HG03571 (cell line): ENCODE measurements at regions not wholly inside any gene's neighbourhood (a gene's known extent, or its start where the extent isn't known, plus 50 kb on each side); places are given as distances from the start of the nearest gene placed in this dataset.
A peak's percentile ranks its signal among the peaks of the same experiment; 100 is the strongest.

Experiments used
- ATAC-seq: cut with Tn5 transposase; IDR thresholded peaks from one replicate; pipeline ENCODE4 v1.9.1; 2021; ENCODE audit not compliant: unreplicated experiment

GRCh38 chr4:104941661-104942062, 205.0 kb upstream of the TET2 start:
- peak; percentile 52 for ATAC-seq

GRCh38 chr4:104942990-104943743, 203.5 kb upstream of the TET2 start:
- peak; percentile 78 for ATAC-seq

DNA sequence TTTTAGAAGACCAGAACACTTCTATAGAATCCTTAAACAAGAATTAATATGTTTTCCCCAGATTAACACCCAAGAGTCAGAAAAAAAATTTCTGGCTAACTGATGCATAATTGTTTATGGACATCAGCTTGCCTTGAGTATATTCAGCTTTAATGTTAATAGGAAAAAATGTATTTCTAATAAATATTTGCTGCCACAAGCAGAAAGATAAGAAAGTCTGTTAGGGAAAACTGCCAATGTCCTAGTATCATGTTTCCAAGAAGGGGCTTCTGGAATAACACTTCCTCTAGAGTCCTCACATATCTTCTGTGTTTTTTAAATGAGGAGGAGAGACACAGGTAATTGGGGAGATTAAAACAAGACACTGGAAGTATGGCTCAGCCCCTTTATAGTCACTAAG, 202.1 kb upstream of the TET2 start:
- no peak for ATAC-seq

- no peak for ATAC-seq
Observed at GRCh38 chr4:104964410-104965175, 182.1 kb upstream of the TET2 start.

DNA sequence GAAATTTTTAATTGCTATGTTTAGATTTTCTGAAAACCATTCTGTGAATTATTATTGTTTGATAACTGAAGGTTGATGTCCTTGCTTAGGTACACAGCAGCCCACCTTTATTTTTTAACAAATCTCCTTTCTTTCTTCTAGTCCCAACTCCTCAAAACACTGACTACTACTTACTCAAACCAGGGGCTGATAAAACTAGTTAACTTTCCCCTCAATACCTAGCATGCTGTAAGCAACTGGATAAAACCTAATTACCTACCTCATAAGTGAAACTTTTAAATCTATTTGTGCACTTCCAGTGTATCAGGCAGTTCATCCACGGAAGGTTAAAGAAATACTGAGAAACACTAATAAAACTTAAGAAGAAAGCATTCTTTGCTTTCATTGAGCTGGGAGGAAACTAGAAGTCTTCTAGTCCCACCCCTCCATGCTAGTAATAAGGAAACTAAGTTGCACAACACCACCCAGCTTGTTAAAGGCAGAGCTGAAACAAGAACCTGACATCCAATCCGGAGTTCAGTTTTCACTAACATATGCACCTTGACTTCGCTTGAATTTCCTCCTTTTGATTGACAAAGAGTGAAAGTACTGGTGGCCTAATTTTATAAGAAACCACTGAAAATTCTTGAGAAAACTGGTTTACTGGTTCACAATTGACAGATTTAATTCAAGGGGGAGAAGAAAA, 180.2 kb upstream of the TET2 start:
- peak; percentile 97 for ATAC-seq

DNA sequence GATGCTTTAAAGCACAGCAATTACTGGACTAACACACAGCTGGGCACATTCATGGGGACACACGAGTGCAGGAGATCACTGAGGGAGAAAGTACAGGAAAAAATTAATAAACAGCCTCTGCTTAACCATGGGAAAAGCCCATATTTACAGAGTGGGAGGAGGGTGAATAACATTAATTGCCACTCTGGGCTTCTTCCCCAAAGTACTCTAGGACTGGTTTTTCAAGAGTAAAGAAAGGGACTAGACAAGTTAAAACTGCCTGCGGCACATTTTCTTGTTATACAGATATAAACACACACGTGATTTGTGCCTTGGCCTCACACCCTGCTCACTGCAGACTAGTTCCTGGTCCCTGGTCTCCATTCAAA, 179.7 kb upstream of the TET2 start:
- peak; percentile 32 for ATAC-seq

GRCh38 chr4:104969394-104970082, 177.1 kb upstream of the TET2 start:
- ATAC-seq: no peak

DNA sequence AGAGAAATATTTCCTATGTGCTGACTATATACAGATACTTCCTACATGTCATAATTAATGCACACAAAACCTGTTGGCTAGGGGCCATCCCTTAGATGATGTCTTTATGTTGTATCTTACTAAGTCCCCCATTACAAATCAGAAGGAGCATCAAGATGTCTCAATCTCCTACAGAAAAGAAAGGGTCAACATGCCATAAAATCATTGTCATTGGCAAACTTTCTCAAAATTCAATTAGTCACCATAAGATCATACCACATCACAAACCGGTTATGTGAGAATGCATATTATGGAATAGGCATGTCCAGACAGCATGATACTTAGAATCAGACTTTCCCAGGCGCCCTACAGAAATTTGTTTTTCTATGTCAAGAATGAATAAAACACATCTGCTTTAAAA, 175.2 kb upstream of the TET2 start:
- ATAC-seq: no peak

- ATAC-seq: no peak
Observed at GRCh38 chr4:104973708-104974107, 173.0 kb upstream of the TET2 start.

DNA sequence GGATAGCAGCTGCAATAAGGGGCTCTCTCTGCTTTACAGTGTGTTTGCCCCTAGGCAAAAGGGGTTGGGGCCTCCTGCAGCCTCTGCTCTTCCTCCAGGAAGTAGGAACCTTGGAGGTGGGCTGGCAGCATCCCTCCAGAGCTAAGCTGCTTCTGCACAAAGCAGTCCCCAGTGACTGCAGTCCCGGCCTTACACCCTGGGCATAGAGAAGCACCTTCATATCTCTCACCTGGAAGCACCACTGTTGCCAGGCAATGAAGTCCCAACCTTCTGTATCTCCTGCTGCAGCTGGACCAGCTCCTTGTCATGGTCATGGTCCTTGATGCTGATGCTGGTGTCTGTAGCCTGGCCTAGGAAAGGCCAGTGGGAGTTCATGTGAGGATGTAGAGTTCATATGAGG, 171.1 kb upstream of the TET2 start:
- no peak for ATAC-seq

- no peak for ATAC-seq
Observed at GRCh38 chr4:104976262-104976661, 170.4 kb upstream of the TET2 start.

- ATAC-seq: no peak
Observed at GRCh38 chr4:104979083-104979760, 167.5 kb upstream of the TET2 start.

GRCh38 chr4:104983615-104984179, 163.0 kb upstream of the TET2 start:
- ATAC-seq: no peak

DNA sequence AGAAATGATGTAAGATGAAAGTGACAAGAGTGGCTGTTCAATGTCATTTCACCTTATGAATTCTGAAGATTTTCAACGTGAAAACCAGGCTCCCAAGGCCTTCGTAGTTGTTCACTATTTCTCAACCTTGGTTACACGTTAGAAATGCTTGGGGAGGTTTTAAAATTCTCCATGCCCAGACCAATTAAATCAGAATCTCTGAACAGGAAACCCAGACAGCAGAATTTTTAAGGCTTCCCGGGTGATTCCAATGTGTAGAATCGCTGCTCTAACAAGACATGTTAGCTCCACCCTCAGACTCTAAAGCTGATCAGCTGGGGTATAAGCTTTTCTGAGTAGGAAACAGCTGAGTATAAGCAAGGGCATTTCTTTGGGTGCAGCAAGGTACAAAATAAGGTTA, 160.4 kb upstream of the TET2 start:
- no peak for ATAC-seq

DNA sequence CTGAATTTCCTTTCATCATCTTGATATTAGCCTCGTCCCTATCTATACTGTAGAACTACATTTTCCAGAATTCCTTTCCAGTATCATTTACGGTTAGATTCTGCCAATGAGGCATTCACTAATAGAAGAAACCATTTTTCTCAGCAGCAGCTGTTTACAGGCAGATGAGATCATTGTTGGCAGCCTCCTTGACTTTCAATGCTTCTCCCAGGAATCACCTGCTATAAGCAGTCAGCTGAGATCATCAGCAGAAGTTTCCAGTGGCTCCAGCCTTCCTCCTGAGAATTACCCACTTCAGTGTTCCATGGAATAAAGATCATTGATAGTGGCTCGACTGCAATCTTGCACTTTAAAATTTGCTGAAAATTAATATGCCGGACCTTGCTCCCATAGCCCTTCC, 157.3 kb upstream of the TET2 start:
- no peak for ATAC-seq

- no peak for ATAC-seq
Observed at GRCh38 chr4:105002278-105002677, 144.4 kb upstream of the TET2 start.

GRCh38 chr4:105014234-105014633, 132.4 kb upstream of the TET2 start:
- ATAC-seq: no peak

- no peak for ATAC-seq
Observed at GRCh38 chr4:105014635-105015034, 132.0 kb upstream of the TET2 start.

GRCh38 chr4:105015750-105016149, 130.9 kb upstream of the TET2 start:
- no peak for ATAC-seq

- no peak for ATAC-seq
Observed at GRCh38 chr4:105022811-105023667, 123.6 kb upstream of the TET2 start.
